GM23248 (cell line): ENCODE measurements at regions not wholly inside any gene's neighbourhood (a gene's known extent, or its start where the extent isn't known, plus 50 kb on each side); places are given as distances from the start of the nearest gene placed in this dataset.

ENCODE experiments used
- DNase-seq: peaks from one replicate; pipeline ENCODE4 v3.0.0-alpha.2; 2015
- H2AFZ ChIP-seq: fragments of 200-600 bp; sonication (generic); 2 replicates; pipeline ENCODE4 v1.6.1; 2016; ENCODE audit warnings: antibody characterized with exemption
- H3F3A ChIP-seq: fragments of 200-600 bp; sonication (generic); 2 replicates; pipeline ENCODE4 v1.6.1; 2016; ENCODE audit warnings: mild to moderate bottlenecking, antibody characterized with exemption, mixed run types; ENCODE audit not compliant: insufficient read depth
- H3K27ac ChIP-seq: fragments of 200-600 bp; sonication (generic); 2 replicates; pipeline ENCODE4 v1.5.1; 2016; ENCODE audit warnings: mild to moderate bottlenecking
- H3K27me3 ChIP-seq: fragments of 200-600 bp; sonication (generic); replicated peaks from 2 replicates; pipeline ENCODE4 v1.6.1; 2016; ENCODE audit warnings: mild to moderate bottlenecking; ENCODE audit not compliant: insufficient read depth
- H3K36me3 ChIP-seq: fragments of 200-600 bp; sonication (generic); 2 replicates; pipeline ENCODE4 v1.6.1; 2016; ENCODE audit warnings: low read depth, mild to moderate bottlenecking
- H3K4me1 ChIP-seq: fragments of 200-600 bp; sonication (generic); 2 replicates; pipeline ENCODE4 v1.6.1; 2016; ENCODE audit warnings: mild to moderate bottlenecking; ENCODE audit not compliant: insufficient read depth
- H3K4me2 ChIP-seq: fragments of 200-600 bp; sonication (generic); one replicate; pipeline ENCODE4 v1.6.1; 2016; ENCODE audit warnings: mild to moderate bottlenecking; ENCODE audit not compliant: unreplicated experiment
- H3K4me3 ChIP-seq: fragments of 200-600 bp; sonication (generic); 2 replicates; pipeline ENCODE4 v1.5.1; 2016; ENCODE audit warnings: mild to moderate bottlenecking
- H3K79me2 ChIP-seq: fragments of 200-600 bp; sonication (generic); 2 replicates; pipeline ENCODE4 v1.6.1; 2016; ENCODE audit warnings: mild to moderate bottlenecking; ENCODE audit not compliant: insufficient read depth
- H3K9ac ChIP-seq: fragments of 200-600 bp; sonication (generic); 2 replicates; pipeline ENCODE4 v1.6.1; 2016; ENCODE audit warnings: mild to moderate bottlenecking
- H3K9me2 ChIP-seq: fragments of 200-600 bp; sonication (generic); 2 replicates; pipeline ENCODE4 v1.6.1; 2016; ENCODE audit warnings: mixed run types, mild to moderate bottlenecking, moderate library complexity; ENCODE audit not compliant: insufficient read depth
- H3K9me3 ChIP-seq: fragments of 200-600 bp; sonication (generic); one replicate; pipeline ENCODE4 v1.6.1; 2017; ENCODE audit warnings: low read depth
- H4K20me1 ChIP-seq: fragments of 200-600 bp; sonication (generic); 2 replicates; pipeline ENCODE4 v1.6.0; 2016; ENCODE audit not compliant: insufficient read depth
- EZH2 ChIP-seq: fragments of 200-600 bp; sonication (generic); IDR thresholded peaks from 2 replicates; pipeline ENCODE4 v1.6.1; 2018; ENCODE audit warnings: antibody characterized with exemption, mild to moderate bottlenecking; ENCODE audit not compliant: insufficient read depth, poor library complexity, severe bottlenecking
- EZH2phosphoT487 ChIP-seq: fragments of 200-600 bp; sonication (generic); IDR thresholded peaks from 2 replicates; pipeline ENCODE4 v1.6.1; 2018; ENCODE audit warnings: antibody characterized with exemption, moderate library complexity, mild to moderate bottlenecking, low read depth; ENCODE audit not compliant: insufficient read depth
- WGBS, 2 experiments: methylation state at CpG; one replicate each; pipeline ENCODE4 v1.1.6; 2015 to 2017; ENCODE audit warnings: low lambda C conversion rate in 2 of 2, low coverage in 1 of 2; ENCODE audit errors: missing lambda C conversion rate in 2 of 2; 5-methylcytosine and 5-hydroxymethylcytosine counted together
- in situ Hi-C: fragments of 300-500 bp; cut with MboI; formaldehyde crosslinking; loops from 2 replicates; pipeline ENCODE4 v1.15.0; 2020

DNA sequence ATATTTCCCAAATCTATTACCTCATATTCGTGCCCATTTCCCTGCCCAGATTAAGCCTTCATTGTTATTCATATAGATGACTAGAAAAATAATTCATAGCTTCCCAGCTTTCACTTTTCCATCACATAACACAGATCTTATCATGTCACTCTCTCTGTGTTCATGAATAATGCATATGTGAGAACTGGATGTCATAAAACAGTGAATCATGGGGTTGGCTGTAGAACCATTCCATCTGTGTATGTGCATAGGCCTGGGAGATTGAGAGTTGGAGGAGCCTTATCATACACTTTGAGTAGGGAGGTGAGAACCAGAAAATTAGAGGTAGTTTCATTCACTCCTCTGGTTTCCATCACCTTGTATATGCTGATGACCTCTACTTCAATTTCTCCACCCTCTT, 73.9 kb upstream of the RANBP6 start:
- H2AFZ ChIP-seq: no peak overlapping the region
- H3K4me3 ChIP-seq: no peak overlapping the region
- no peak overlapping the region for H3K4me2 ChIP-seq
- no peaks in the 10 kb centered on the region for H4K20me1 ChIP-seq
- H3K9ac ChIP-seq: no peak overlapping the region
- no peaks in the 10 kb centered on the region for H3K79me2 ChIP-seq
- 54 to 60% methylated on average over 1 of the region's 1 CpG for WGBS, 2 experiments
- TF ChIP-seq EZH2phosphoT487: no peak
- no peak for TF ChIP-seq EZH2
- H3K27ac ChIP-seq: no peak overlapping the region
- no peaks in the 10 kb centered on the region for H3F3A ChIP-seq
- H3K27me3 ChIP-seq: no peaks in the 10 kb centered on the region
- H3K36me3 ChIP-seq: no peaks in the 10 kb centered on the region
- DNase-seq: no peak
- H3K9me2 ChIP-seq: no peaks in the 10 kb centered on the region
- H3K4me1 ChIP-seq: peaks cover 7% of the 10 kb centered on the region; the same call in 1 of the 2 replicates
- in situ Hi-C loops: no loop called here
- H3K9me3 ChIP-seq: no peaks in the 10 kb centered on the region

DNA sequence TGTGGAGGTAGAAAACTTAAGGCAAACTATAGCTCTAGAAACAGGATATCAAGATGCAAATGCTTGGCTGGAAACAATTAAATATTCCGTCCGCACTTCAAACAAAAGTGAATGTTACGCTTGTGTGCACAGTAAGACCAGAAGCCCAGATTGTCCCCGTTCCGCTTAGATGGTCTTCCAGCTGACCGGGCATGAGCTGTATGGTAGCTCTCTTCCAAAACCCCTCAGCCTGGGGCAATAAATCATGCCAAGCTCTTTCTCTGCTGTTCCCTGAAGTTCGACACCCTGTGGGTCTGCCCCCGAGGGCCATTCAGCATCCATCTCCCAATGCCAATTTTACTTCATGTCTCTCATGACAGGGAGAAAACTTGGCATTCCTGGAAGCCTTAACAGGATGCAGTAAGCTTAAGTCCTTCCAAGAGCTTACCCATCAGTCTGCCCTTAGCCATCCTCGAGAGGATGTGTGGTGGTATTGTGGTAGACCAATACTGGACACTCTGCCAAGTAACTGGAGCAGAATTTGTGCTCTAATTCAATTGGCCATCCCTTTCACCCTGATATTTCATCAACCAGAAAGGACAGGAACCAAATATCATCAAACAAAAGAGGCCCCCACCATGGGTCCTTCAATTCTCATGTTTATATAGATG, 70.7 kb upstream of the RANBP6 start:
- Histone ChIP-seq H3F3A (peaks cover 1% of the 10 kb centered on the region), H3K9me3 (no peaks in the 10 kb centered on the region), H3K79me2 (no peaks in the 10 kb centered on the region), H3K4me2 (no peak overlapping the region), H3K4me3 (no peak overlapping the region), H2AFZ (no peak overlapping the region), H3K9me2 (no peaks in the 10 kb centered on the region), H3K4me1 (0 out of 2 replicates have a peak, but pooled peaks cover 7% of the 10 kb centered on the region), H3K9ac (no peak overlapping the region), H3K27me3 (no peaks in the 10 kb centered on the region), H3K27ac (no peak overlapping the region), H4K20me1 (no peaks in the 10 kb centered on the region), H3K36me3 (no peaks in the 10 kb centered on the region)
- TF ChIP-seq EZH2 (no peak), EZH2phosphoT487 (no peak)
- WGBS, 2 experiments: 82 to 85% methylated on average over 9 of the region's 9 CpGs
- in situ Hi-C loops: no loop called here
- DNase-seq: no peak

DNA sequence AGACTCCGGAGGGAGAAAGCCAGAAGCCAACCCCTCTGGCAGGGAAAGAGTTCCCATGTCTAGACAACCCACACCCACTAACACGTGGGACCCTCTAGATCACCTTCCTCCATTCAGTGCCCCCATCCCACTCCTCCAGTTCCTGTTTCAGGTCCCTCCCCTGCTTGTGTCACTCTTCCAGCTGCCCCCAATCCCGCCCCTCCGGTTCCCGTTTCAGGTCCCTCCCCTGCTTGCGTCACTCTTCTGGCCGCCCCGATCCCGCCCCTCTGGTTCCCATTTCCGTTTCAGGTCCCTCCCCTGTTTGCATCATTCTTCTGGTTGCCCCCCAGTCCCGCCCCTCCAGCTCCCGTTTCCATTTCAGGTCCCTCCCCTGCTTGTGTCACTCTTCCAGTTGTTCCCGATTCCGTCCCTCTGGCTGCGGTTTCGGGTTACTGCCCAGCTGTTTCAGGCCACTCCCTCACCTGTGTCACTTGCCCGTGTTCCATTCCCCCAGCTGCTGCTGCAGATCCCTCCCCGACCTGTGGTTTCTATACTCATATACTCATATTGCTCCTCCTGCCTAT, 64.8 kb upstream of the RANBP6 start:
- Histone ChIP-seq H2AFZ (peak overlapping the region; percentile 95), H3K27me3 (no peaks in the 10 kb centered on the region), H3K36me3 (no peaks in the 10 kb centered on the region), H4K20me1 (no peaks in the 10 kb centered on the region), H3K4me1 (peaks cover 19% of the 10 kb centered on the region), H3K79me2 (no peaks in the 10 kb centered on the region), H3K4me2 (peak overlapping the region; percentile 83), H3K9me2 (no peaks in the 10 kb centered on the region), H3K4me3 (peak overlapping the region; percentile 72), H3K9ac (peak overlapping the region; percentile 68), H3K9me3 (no peaks in the 10 kb centered on the region), H3K27ac (peak overlapping the region; percentile 32), H3F3A (peaks cover 19% of the 10 kb centered on the region)
- in situ Hi-C loops: no loop called here
- peak; percentile 92 for DNase-seq
- 3 to 13% methylated on average over 9 to 18 of the region's 18 CpGs for WGBS, 2 experiments
- no peak for TF ChIP-seq EZH2phosphoT487

DNA sequence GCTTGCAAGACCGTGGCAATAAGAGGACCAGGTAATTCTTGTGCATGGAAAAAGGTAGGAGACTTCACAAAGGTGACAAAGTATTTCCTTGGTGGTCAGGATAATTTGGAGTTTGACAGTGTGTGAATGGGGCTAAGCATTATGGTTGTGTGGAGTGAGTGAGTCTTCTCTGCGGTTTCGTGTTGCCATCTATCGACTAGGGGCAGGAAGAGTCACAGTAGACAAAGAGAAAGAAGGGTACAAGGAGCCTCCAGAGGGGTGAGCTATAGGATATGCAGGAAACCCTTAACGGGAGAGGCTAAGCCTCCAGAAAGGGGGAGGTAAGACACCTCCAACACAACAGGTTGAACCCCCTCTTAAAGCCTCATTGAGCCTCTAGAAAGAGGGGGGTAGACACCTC, 64.0 kb upstream of the RANBP6 start:
- Histone ChIP-seq H3K4me1 (peaks cover 19% of the 10 kb centered on the region), H3K9me3 (no peaks in the 10 kb centered on the region), H3K27ac (no peak overlapping the region), H3K9ac (peak overlapping the region; percentile 68), H3K9me2 (no peaks in the 10 kb centered on the region), H3K36me3 (no peaks in the 10 kb centered on the region), H3K4me3 (peak overlapping the region; percentile 72), H3F3A (peaks cover 19% of the 10 kb centered on the region), H2AFZ (peak overlapping the region; percentile 95), H4K20me1 (no peaks in the 10 kb centered on the region), H3K4me2 (peak overlapping the region; percentile 83), H3K27me3 (no peaks in the 10 kb centered on the region), H3K79me2 (no peaks in the 10 kb centered on the region)
- WGBS, 2 experiments: 97 to 98% methylated on average over 5 of the region's 5 CpGs
- in situ Hi-C loops: no loop called here
- DNase-seq: no peak
- TF ChIP-seq EZH2 (no peak), EZH2phosphoT487 (no peak)
